Effector memory CD8-positive, alpha-beta T cell (primary cell): ENCODE measurements at regions not wholly inside any gene's neighbourhood (a gene's known extent, or its start where the extent isn't known, plus 50 kb on each side); places are given as distances from the start of the nearest gene placed in this dataset.

Source experiments
- ATAC-seq: fragments of 150-1000 bp; cut with Tn5 transposase; replicated peaks from 2 replicates; pipeline ENCODE4 v1.10.0; 2021; ENCODE audit warnings: mild to moderate bottlenecking, moderate library complexity
- DNase-seq, 3 experiments: peaks; one replicate each; pipeline ENCODE4 v3.0.0; 2021
- H3K27ac Mint-ChIP-seq, 2 donors: one replicate each; pipeline ENCODE4 v1.8.0; 2022; ENCODE audit warnings: mild to moderate bottlenecking in 2 of 2, mixed read lengths in 2 of 2, moderate library complexity in 2 of 2
- H3K27me3 Mint-ChIP-seq, 2 donors: one replicate each; pipeline ENCODE4 v1.8.0; 2022; ENCODE audit warnings: mixed read lengths in 2 of 2
- H3K36me3 Mint-ChIP-seq: one replicate; pipeline ENCODE4 v1.8.0; 2022; ENCODE audit warnings: mild to moderate bottlenecking, moderate library complexity, mixed read lengths; ENCODE audit not compliant: insufficient read depth
- H3K4me1 Mint-ChIP-seq, 2 donors: one replicate each; pipeline ENCODE4 v1.8.0; 2022; ENCODE audit warnings: low read depth in 2 of 2, mixed read lengths in 2 of 2
- H3K4me3 Mint-ChIP-seq, 2 donors: one replicate each; pipeline ENCODE4 v1.8.0; 2022; ENCODE audit warnings: mild to moderate bottlenecking in 2 of 2, mixed read lengths in 2 of 2, moderate library complexity in 2 of 2
- H3K9me3 Mint-ChIP-seq, 2 donors: one replicate each; pipeline ENCODE4 v1.8.0; 2022; ENCODE audit warnings: mixed read lengths in 2 of 2

DNA sequence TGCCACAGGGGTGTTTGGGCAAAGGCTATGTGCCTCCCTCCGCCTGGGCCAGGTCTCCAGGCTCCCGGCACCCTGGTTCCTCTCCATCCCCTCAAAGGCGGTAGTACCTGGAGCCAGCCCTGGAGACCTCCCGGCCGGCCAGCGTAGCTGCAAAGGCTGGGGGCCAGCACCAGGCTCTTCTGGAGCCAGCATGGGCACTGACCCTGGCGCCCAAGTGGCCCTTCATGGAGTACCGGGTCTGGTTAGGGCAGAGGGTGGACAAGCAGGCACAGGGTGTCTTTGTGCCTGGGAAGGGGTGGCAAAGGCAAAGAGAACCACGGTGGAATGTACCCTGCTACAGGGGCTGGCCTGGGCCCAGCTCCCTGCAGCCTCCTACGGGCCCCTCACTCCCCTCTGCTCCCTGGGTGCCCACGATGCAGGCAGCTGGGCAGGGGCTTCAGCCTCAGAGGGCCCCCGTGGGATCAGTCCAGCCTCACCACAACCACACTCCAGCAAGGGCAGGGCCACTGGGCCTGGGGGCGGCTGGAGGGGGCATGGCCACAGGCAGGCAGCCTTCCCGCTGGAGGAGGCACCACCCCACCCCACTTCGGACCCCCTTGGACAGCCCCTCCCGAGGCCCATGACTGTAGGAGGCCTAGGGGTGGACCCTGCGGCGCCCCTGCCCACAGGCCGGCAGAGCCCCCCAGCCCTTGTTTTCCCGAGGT lies 112.9 kb upstream of the NKX1-1 start:
- peak overlapping the region in 1 of 2 donors; percentile 44 for H3K4me3 Mint-ChIP-seq

DNA sequence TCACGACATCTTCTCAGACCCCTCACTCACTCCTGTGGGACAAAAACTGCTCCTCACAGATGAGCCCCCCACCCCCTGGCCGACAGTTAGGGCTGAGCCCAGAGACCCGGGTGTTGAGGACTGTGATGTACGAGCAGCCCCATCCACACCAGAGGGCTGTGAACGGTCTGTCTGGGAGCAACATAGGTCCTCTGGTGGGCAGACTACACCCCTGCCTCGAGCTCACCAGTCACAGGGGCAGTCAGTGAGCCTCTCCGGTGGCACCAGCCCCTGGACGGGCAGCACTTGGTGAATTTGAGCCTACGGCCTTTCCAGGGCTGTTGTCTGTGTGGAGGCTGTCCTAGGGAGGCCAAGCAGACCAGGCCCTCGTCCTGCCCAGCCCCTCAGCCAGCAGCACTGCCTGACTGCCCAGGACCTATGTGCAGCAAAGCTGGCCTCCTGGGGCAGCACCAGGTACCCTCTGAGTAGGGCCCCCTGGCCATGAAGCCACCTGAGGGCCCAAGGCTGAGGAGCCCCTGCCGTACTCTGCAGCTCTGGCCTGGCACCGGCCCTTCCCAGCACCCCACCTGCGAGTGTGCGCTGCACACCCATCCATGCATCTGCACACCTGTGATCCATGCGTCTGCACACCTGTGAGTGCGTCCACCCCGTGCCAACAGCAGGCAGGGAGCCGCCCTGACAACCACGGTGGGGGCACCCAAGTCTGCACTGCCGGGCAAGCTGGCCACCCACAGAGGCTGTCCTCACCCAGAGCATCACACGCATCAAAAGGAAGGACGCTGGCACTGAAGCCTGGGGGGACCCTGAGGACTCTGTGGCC lies 111.6 kb upstream of the NKX1-1 start:
- no peaks in the 10 kb centered on the region for H3K4me1 Mint-ChIP-seq
- H3K36me3 Mint-ChIP-seq, result no peaks in the 10 kb centered on the region
- H3K9me3 Mint-ChIP-seq, result no peaks in the 10 kb centered on the region
- H3K27ac Mint-ChIP-seq, result no peak overlapping the region
- DNase-seq (no peak), ATAC-seq (no peak)
- no peak overlapping the region for H3K4me3 Mint-ChIP-seq
- peaks cover 6 to 18% of the 10 kb centered on the region in 2 donors for H3K27me3 Mint-ChIP-seq

More for the DNA sequence above, 112.9 kb upstream of the NKX1-1 start:
- H3K36me3 Mint-ChIP-seq, result no peaks in the 10 kb centered on the region
- DNase-seq (no peak), ATAC-seq (no peak)
- peaks cover 16 to 31% of the 10 kb centered on the region in 2 donors for H3K27me3 Mint-ChIP-seq
- H3K4me1 Mint-ChIP-seq, result no peaks in the 10 kb centered on the region
- no peaks in the 10 kb centered on the region for H3K9me3 Mint-ChIP-seq
- H3K27ac Mint-ChIP-seq, result no peak overlapping the region

DNA sequence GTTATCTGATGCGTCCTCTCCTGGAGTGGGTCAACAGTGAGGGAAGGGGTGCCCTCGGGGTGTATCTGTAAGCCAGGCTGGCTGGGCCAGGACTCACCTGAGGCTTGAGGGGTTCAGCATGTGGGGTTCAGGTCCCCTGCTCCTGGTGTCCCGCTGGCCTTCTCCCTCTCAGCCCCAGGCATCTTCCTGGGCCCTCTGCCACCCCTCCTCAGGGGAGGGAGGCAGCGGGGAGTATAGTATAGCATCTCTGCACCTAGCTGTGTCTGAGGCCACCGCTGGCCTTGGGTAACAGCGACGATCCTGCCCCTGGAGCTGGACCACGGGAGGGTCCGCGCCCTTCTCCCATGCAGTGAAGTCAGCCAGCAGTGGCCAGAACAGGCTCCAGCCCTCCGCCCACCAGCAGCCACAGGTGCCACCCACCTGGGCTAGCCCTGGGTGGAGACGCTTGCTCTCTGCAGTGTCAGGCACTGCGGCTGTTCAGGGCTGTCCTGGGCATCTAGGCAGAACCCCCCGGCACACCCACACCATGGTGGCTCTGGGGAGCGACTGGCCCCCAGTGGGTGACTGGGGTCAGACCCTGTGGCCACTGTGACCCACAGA lies 110.7 kb upstream of the NKX1-1 start:
- H3K9me3 Mint-ChIP-seq, result no peaks in the 10 kb centered on the region
- ATAC-seq (no peak), DNase-seq (no peak)
- no peak overlapping the region for H3K4me3 Mint-ChIP-seq
- H3K4me1 Mint-ChIP-seq, result no peaks in the 10 kb centered on the region
- no peak overlapping the region for H3K27ac Mint-ChIP-seq
- no peaks in the 10 kb centered on the region for H3K36me3 Mint-ChIP-seq
- H3K27me3 Mint-ChIP-seq, result peaks cover 6 to 10% of the 10 kb centered on the region in 2 donors

DNA sequence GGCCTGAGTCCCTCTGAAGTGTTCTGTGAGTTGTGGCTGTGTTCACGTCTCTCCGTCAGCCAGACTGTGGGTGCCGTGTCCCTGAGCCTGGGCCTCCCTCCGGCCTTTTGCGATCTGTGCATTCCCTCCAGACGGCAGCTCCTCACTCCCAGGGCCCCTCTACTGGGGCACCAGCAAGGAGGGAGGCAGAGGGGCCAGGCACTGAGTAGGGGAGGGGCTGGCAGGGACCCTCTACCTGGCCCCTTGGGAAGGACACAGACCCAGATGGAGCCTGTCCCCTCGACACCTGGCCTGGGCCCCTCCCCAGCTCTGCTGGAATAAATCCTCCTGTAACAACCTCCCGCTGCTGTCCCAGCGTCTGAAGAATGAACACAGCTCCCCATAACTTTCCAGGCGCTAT lies 110.0 kb upstream of the NKX1-1 start:
- H3K4me3 Mint-ChIP-seq, result no peak overlapping the region
- ATAC-seq, result no peak
- no peak overlapping the region for H3K27ac Mint-ChIP-seq
- no peaks in the 10 kb centered on the region for H3K4me1 Mint-ChIP-seq
- H3K36me3 Mint-ChIP-seq, result no peaks in the 10 kb centered on the region
- peaks cover 6 to 9% of the 10 kb centered on the region in 2 donors for H3K27me3 Mint-ChIP-seq
- no peak for DNase-seq
- no peaks in the 10 kb centered on the region for H3K9me3 Mint-ChIP-seq

DNA sequence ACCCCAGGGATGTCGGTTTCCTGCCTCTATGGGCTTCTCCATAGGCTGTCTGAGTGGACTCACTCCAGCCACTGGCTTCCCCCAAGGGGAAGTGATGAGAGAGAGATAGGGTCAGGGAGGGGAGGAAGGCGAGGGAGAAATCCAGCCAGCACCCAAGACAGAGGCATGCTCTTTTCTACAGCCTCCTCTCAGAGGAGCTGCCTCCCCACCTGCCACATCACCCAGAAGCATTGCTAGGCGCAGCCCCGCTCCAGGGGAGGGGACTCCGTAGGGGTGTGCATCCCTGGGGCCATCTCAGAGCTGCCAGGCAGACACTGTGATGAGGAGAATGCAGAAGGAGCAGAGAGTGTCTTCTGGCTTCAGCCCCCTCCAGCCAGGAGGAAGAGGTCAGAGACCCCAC lies 109.5 kb upstream of the NKX1-1 start:
- no peaks in the 10 kb centered on the region for H3K36me3 Mint-ChIP-seq
- no peaks in the 10 kb centered on the region for H3K9me3 Mint-ChIP-seq

DNA sequence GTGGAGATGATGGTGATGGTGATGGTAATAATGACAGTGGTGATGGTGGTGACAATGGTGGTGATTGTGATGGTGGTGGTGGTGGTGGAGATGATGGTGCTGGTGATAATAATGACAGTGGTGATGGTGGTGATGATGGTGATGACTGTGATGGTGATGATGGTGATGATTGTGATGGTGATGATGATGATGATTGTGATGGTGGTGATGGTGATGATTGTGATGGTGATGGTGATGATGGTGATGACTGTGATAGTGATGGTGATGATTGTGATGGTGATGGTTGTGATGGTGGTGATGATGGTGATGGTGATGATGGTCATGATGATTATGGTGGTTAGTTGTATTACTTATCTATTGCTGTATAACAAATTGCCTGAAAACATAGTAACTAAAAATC lies 108.9 kb upstream of the NKX1-1 start:
- no peaks in the 10 kb centered on the region for H3K4me1 Mint-ChIP-seq
- H3K27me3 Mint-ChIP-seq, result peaks cover 6 to 12% of the 10 kb centered on the region in 2 donors
- ATAC-seq (no peak), DNase-seq (no peak)
- no peaks in the 10 kb centered on the region for H3K36me3 Mint-ChIP-seq
- no peaks in the 10 kb centered on the region for H3K9me3 Mint-ChIP-seq
- H3K4me3 Mint-ChIP-seq, result no peak overlapping the region
- no peak overlapping the region for H3K27ac Mint-ChIP-seq

More for the DNA sequence above, 109.5 kb upstream of the NKX1-1 start:
- Mint-ChIP-seq H3K4me3 (no peak overlapping the region), H3K27ac (no peak overlapping the region), H3K4me1 (no peaks in the 10 kb centered on the region), H3K27me3 (peaks cover 6 to 9% of the 10 kb centered on the region in 2 donors)
- DNase-seq, result no peak
- no peak for ATAC-seq

DNA sequence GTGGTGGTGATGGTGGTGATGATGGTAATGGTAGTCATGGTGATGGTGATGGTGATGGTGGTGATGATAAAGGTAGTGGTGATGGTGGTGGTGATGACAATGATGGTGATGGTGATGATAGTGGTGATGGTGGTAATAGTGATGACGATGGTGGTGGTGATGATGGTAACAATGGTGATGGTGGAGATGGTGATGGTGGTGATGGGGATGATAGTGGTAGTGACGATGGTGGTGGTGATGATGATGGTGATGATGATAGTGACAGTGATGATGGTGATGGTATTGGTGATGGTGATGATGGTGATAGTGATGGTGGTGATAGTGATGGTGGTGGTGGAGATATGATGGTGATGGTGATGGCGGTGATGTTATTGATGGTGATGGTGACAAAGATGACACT lies 108.4 kb upstream of the NKX1-1 start:
- no peak overlapping the region for H3K4me3 Mint-ChIP-seq
- H3K27me3 Mint-ChIP-seq, result peaks cover 2 to 12% of the 10 kb centered on the region in 2 donors
- no peak for ATAC-seq
- no peak overlapping the region for H3K27ac Mint-ChIP-seq
- no peaks in the 10 kb centered on the region for H3K9me3 Mint-ChIP-seq
- no peak for DNase-seq
- no peaks in the 10 kb centered on the region for H3K36me3 Mint-ChIP-seq
- no peaks in the 10 kb centered on the region for H3K4me1 Mint-ChIP-seq

DNA sequence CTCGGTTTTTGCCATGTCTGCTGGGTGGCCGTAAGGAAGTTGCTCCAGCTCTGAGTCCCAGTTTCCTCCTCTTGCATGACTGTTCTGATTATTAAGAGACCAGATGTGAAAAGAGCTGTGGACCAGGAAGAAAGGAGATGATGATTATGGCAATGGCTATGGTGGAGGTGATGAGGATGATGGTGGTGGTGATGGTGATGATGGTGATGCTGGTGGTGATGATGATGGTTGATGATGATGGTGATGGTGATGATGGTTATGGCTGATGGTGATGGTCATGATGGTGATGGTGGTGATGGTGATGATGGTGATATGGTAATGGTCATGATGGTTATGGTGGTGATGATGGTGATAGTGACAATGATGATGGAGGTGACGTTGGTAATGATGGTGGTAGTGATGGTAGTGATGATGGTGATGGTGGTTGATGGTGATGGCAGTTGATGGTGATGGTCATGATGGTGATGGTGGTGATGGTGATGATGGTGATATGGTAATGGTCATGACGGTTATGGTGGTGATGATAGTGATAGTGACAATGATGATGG lies 107.8 kb upstream of the NKX1-1 start:
- ATAC-seq (no peak), DNase-seq (no peak)
- no peak overlapping the region for H3K27ac Mint-ChIP-seq
- no peaks in the 10 kb centered on the region for H3K4me1 Mint-ChIP-seq
- H3K27me3 Mint-ChIP-seq, result peaks cover 0 to 10% of the 10 kb centered on the region in 2 donors
- no peaks in the 10 kb centered on the region for H3K36me3 Mint-ChIP-seq
- H3K9me3 Mint-ChIP-seq, result no peaks in the 10 kb centered on the region
- H3K4me3 Mint-ChIP-seq, result no peak overlapping the region

DNA sequence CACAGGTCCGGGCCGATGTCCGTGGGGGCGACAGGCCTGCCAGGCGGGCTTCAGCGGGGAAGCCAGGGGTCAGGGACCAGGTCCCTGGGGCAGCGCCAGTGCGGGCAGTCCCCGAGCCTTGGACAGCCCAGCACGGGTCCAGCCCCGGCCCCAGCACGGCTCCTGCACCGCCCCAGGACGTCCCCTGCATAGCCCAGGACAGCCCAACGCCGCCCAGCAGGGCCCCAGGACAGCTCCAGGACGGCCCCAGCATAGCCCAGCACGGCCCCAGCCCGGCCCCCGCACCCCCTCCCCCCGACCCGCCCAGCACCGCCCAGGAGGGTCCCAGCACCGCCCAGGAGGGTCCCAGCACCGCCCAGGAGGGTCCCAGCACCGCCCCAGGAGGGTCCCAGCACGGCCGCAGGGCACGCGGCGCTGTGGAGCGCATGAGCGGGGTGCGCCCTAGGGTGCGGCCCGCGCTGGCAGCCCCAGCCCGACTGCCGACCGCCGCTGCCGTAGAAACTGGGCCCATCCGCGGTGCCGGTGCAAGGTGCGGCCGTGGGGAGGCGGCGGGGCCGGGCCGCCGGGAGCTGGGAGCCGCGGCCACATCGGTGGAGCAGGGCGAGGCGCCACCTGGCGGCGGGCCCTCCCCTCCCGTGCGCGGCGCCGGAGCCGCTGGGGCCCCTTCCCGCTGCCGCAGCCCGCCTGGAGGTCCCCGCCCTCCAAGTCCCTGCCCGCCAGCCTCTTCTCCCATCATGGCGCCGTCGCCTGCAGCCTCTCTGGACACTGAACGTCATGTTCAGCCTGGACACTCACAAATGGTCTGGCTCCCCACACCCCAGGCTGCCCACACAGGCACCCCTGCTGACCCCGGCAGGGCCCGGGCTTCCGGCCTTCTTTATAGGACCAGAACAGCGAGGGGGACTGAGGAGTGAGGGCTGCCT lies 106.8 kb upstream of the NKX1-1 start:
- Mint-ChIP-seq H3K27me3 (peaks cover 2 to 19% of the 10 kb centered on the region in 2 donors), H3K27ac (no peak overlapping the region), H3K4me1 (no peaks in the 10 kb centered on the region), H3K4me3 (no peak overlapping the region), H3K36me3 (no peaks in the 10 kb centered on the region), H3K9me3 (no peaks in the 10 kb centered on the region)
- ATAC-seq (peak; percentile 78), DNase-seq (peak; percentile 12 to 31 (median 23))

DNA sequence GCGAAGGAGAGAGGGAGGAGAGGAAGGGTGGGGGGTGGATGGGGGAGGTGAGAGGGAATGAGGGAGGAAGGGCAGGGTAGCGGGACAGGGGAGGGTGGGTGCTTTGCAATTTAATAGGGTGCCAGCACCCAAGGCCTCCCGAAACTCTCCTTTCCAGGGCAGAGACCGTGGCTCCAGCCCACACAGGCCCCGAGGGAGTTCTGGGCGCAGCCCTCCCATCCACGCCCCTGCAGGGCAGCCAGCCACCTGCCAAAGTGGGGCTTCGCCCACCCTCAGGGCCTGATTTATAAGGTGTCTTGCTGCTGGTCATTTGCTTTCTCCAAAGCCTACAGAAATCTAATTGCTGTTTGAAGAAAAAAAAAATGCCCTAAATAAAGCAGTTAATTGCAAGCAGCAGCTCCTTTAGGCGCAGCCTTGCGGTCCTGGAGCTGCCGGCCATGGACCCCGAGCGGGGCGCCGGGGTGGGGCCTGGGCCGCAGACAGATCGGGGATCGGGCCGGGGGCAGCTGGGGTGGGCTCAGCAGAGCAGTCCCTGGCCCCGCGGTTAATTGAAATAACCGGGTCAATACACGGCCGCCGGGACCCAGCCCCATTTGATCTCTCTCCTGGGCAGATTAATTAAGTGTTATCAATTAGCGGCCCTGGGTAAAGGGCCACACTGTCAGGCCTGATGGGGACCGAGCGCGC lies 106.0 kb upstream of the NKX1-1 start:
- Mint-ChIP-seq H3K36me3 (no peaks in the 10 kb centered on the region), H3K4me3 (no peak overlapping the region), H3K9me3 (no peaks in the 10 kb centered on the region), H3K27ac (no peak overlapping the region), H3K4me1 (no peaks in the 10 kb centered on the region), H3K27me3 (peaks cover 8 to 27% of the 10 kb centered on the region in 2 donors)
- DNase-seq, result no peak
- ATAC-seq, result no peak

DNA sequence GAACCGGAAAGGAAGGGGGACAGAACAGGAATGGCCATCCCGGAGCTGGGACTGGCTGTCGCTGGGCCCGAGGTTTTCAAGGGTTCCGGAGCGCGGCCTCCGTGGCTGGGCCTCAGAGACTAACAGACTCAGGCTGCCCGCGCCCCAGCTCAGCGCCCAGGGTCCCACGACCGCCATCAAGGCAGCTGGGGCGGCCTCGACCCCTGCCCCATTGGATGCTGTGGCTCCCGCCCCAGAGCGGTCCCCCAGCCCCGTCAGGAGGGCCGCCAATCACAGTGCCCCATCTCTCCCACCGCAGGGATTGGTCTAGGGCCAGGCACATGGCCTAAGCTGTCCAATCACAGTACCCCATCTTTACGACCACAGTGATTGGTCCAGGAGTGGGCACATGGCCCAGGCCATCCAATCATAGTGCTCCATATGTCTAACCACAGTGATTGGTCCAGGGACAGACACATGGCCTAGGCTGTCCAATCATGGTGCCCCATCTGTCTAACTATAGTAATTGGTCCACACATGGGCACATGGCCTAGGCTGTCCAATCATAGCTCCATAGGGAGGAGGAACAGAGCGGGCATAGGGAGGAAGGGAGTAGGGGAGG lies 105.3 kb upstream of the NKX1-1 start:
- no peaks in the 10 kb centered on the region for H3K9me3 Mint-ChIP-seq
- no peak overlapping the region for H3K27ac Mint-ChIP-seq
- H3K36me3 Mint-ChIP-seq, result no peaks in the 10 kb centered on the region
- no peak overlapping the region for H3K4me3 Mint-ChIP-seq
- DNase-seq, result no peak
- ATAC-seq, result peak; percentile 69
- H3K27me3 Mint-ChIP-seq, result peaks cover 15 to 33% of the 10 kb centered on the region in 2 donors
- H3K4me1 Mint-ChIP-seq, result no peaks in the 10 kb centered on the region

DNA sequence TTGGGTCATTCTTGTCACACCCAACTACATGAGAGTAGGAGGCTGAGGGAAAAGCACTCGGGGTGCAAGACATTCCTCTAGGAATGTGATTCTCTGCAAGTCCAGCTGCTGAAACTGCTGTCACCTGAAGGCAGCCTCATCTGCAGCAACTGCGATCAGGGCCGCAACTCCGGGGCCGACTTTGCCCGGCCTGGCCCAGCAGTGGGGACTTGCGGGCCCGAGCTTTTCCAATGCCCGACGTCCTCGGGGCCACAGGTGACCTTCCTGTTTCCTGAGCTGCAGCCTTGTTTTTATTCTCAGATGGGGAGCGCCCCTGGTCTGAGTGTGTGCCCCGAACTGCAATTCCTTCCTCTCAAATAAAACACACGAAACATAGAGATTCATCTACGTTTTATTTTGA lies 104.7 kb upstream of the NKX1-1 start:
- H3K9me3 Mint-ChIP-seq, result no peaks in the 10 kb centered on the region
- H3K4me3 Mint-ChIP-seq, result no peak overlapping the region
- no peaks in the 10 kb centered on the region for H3K4me1 Mint-ChIP-seq
- no peaks in the 10 kb centered on the region for H3K36me3 Mint-ChIP-seq
- H3K27ac Mint-ChIP-seq, result no peak overlapping the region
- ATAC-seq (no peak), DNase-seq (no peak)
- peaks cover 19 to 39% of the 10 kb centered on the region in 2 donors for H3K27me3 Mint-ChIP-seq
